Cerebellar cortex (tissue), 1 donor: ENCODE measurements at regions not wholly inside any gene's neighbourhood (a gene's known extent, or its start where the extent isn't known, plus 50 kb on each side); places are given as distances from the start of the nearest gene placed in this dataset.
"Not testable (repeated sequence)": the region's sequence is repeated elsewhere in the genome, so short reads cannot be mapped to it uniquely, and the experiment has no call there.

ENCODE experiments used
- DNase-seq: peaks from one replicate; pipeline ENCODE4 v3.0.0-alpha.2; 2015; ENCODE audit warnings: low spot score

DNA sequence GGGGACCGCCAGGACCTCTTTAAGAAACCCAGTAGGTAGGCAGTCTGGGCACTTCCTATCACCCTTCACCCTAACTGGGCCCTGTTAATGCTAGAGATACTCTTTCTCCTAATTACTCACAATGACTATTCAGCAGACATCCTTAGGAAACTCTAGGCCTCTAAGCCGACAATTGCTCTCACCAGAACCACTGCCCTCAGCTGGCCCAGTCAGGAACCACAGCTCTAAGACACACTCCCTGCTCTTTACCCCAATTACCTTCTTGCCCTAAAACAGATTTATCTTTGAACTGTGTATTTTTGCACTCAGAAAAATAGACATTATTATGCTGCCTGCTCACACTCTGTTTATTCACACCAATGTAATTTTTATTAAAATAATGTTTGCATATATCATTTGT, 432.6 kb upstream of the SLC30A5 start:
- DNase-seq, result no peak

DNA sequence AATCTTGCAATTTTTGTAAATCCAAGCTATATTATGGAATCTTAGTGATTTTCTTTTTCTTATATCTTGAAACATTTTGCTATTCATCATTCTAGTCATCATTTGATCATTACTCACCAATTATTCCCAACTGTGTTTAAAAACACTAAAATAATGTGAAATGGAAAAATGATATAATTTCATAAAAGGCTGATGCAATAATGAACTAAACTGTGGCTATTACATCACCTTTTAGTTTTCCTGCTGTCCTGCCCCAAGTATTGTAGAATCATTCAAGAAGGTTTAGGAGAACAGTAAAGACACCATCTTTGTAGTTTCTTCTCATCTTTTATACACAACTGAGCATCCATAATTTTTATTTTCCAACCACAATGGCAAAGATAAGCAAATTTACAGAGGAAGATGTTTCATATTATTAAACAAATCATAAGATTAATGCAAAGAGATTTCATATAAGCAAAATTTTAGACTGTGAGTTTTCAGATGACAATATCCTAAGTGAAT, 431.0 kb upstream of the SLC30A5 start:
- DNase-seq, result no peak

DNA sequence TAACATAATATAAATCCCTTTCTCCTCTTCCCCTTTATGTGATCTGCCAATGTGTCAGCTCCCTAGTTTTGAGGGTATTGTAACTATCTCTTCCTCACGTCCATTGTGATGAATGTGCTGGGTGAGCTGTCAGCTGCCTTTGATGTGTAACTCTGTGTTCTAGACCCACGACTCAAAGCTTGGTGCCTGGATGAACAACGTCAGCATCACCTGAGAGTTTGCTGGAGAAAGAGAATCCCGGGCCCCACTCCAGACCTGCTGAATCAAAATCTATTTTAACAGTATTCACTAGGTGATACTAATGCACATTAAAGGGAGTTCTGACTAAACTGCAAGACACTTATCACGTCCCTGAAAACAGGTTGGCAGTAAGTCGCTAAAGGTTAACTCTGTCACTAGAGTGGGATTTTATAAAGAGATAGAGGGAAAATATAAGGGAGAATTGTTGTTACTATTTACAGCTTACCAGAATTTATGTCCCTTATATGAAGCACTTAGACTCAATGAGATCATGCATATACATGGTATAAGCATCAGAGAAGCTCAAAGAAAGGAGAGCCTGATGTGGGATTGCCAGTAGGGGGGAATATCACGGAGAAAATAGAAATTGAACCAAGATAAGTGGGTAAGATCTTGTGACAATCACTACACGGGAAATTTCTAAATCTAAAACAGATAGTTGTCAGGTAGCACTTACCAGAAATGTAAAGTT, 423.8 kb upstream of the SLC30A5 start:
- DNase-seq, result no peak

DNA sequence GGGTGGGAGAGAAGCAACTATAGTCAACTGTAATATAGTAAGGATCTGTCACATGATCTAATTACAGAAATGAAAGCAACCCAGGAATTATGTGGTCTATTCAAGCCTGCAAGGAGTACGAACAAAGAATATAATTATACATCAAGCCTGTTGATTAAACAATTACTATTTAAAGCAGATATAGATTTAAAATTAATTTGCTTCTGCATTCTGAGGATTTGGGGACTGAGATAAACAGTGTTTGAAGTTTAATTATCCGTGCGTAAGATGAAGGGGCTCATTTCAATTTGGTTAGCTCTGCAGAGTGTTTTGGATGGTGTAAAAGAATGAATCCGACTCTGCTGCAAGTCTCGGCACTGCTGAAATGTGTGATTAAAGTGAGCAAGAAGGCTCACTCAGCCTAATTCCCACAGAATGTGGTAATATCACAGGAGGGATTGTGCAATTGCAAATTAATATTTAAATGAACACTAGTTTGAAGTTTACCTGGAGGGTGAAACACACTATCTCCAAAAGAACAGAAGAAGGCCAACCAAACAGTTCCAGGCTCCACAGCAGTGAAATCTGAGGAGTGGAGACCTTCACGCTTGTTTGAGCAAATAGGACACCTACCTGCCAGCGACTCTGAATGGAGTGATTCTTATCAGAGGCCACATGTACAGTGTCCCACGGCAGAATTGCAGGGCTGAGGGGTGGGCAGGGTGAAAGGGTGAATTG, 420.6 kb upstream of the SLC30A5 start:
- DNase-seq, result no peak

DNA sequence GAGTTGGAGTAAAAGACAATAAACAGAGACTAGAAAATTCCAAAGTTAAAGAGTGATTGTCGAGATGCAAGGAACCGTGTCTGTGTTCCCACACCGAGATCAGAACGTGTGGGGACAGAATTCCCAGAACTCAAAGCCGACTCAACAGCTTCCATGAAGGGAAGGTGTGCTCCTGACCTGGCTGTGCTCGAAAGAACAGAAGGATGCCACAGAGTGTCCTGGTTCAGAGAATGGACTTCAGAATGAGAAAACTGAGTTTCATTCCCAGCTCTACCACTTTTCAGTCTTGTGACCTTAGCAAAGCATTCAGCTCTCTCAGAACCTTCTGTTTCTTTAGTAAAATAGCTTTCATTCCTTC, 420.0 kb upstream of the SLC30A5 start:
- no peak for DNase-seq

DNA sequence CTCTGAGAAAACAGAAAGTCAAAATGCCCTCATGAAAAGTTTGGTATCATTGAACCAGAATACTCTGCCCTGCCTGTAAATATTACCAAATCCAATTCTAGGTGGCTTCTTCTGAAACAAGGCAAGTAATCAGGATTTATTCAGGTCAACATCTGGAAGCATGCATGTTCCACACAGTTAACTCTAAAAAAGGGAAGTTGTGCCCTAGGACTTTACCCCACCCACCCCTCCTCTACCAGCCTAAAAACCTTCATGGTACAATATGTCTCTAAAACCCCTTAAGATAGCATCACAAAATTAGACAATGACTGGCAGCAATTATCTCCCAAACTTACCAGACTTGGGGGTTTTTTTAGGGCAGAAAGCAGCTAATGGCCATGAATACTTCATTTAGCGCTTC, 414.8 kb upstream of the SLC30A5 start:
- DNase-seq, result no peak

- no peak for DNase-seq
Measured at GRCh38 chr5:68680366-68680765, 413.4 kb upstream of the SLC30A5 start.

DNA sequence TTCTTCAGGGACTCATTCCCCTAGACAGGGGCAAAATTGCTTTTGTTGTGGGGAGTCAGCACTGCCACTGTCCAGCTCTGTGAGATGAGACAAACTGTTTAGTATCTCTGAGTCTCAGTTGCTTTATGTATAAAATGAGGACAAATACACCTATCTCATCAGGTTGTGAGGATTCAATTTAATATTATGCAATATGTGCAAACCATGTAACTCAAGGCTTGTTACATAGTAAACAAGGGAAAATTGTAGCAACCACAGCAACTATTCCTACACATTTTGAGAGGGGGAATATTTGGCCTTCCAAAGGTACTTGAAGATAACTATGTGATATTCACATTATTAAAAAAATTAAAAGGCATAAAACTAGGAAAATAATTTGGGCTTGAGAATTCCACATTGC, 411.9 kb upstream of the SLC30A5 start:
- DNase-seq, result no peak

GRCh38 chr5:68682400-68683160, 411.2 kb upstream of the SLC30A5 start:
- DNase-seq, result no peak

GRCh38 chr5:68683632-68684036, 410.2 kb upstream of the SLC30A5 start:
- no peak for DNase-seq

GRCh38 chr5:68685863-68686262, 408.0 kb upstream of the SLC30A5 start:
- no peak for DNase-seq

- DNase-seq, result no peak
Measured at GRCh38 chr5:68688547-68688946, 405.3 kb upstream of the SLC30A5 start.

DNA sequence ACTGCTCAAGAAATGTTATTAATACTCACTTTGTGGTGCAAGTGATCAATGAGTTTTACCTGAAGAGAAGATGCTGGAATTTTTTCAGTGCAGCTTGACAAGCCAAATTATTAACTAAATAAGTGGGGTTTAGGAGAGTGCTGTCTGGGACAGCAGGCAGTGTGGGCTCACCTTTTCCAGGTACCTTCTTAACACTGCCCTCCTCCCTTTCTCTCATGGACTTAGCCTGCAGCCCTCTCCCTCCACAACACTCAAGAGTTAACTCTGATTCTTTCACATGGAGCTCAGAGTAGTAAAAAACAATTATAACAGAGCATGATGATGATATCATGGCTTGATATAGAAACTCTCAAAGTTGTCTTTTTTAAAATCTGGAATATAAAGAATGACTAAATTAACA, 404.8 kb upstream of the SLC30A5 start:
- no peak for DNase-seq

DNA sequence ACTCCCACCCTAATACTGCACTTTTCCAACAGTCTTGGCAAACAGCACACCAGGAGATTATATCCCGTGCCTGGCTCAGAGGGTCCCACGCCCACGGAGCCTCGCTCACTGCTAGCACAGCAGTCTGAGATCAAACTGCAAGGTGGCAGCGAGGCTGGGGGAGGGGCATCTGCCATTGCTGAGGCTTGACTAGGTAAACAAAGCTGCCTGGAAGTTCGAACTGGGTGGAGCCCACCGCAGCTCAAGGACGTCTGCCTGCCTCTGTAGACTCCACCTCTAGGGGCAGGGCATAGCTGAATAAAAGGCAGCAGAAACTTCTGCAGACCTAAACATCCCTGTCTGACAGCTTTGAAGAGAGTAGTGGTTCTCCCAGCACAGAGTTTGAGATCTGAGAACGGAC, 401.9 kb upstream of the SLC30A5 start:
- not testable (repeated sequence) for DNase-seq

GRCh38 chr5:68698025-68698940, 395.5 kb upstream of the SLC30A5 start:
- no peak for DNase-seq

- no peak for DNase-seq
Measured at GRCh38 chr5:68699966-68700365, 393.8 kb upstream of the SLC30A5 start.

- no peak for DNase-seq
Measured at GRCh38 chr5:68707575-68707974, 386.2 kb upstream of the SLC30A5 start.

DNA sequence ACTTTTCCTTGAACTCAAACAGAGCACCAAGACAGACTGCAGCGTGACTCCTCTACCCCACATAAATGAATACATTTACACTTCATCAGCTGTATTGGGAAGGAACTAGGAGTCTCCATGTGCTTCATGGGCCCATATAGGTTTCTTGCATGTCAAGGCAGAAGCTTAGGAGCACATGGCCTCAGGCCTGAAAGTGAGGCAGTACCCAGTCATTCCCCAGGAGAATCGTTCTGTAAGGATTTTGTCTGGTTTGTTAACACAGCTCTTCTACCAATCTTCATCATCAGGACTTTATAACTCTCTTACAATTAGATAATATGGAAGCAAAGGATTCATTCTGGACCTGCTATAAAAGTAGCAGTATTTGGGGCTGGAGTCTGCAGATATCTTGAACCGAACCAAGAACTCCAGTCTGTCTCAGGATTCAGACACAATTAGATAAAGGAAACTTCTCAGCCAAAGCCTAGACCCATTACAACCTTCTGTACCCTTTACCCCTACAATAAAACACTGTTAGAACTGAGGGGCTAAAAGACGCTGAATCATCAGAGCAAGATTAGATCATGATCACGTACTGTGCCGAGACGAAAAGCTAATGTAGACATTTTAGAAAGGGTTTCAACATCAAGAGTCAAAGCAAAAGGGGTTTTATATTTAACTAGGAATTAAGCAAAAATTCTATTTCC, 385.5 kb upstream of the SLC30A5 start:
- no peak for DNase-seq

- no peak for DNase-seq
Measured at GRCh38 chr5:68708842-68709170, 385.0 kb upstream of the SLC30A5 start.

- DNase-seq, result peak; percentile 15
Measured at GRCh38 chr5:68709239-68709638, 384.6 kb upstream of the SLC30A5 start.

DNA sequence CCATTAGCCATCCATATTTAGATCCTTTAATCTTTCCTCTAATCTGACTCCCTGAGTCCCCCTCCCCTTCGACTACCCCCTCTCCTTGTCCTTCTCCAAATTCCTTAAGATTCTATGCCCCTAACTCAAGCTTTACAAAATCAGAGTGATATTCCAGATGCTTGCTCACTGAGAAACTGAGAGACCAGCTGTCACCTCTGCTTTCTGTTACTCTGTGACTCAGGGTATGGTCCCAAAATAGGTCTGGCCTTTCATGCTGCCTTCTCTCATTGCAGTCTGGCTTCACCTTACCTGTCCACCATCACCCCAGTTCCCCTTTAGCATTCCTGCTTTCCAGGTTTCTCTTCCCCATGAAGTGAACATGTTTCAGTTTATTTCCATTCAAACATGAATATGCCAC, 383.3 kb upstream of the SLC30A5 start:
- no peak for DNase-seq
